GM19463 (cell line): ENCODE measurements at regions not wholly inside any gene's neighbourhood (a gene's known extent, or its start where the extent isn't known, plus 50 kb on each side); places are given as distances from the start of the nearest gene placed in this dataset.
"Not testable (repeated sequence)": the region's sequence is repeated elsewhere in the genome, so short reads cannot be mapped to it uniquely, and the experiment has no call there.

ENCODE experiments used
- ATAC-seq: cut with Tn5 transposase; IDR thresholded peaks from one replicate; pipeline ENCODE4 v1.9.1; 2021; ENCODE audit warnings: mild to moderate bottlenecking, moderate library complexity; ENCODE audit not compliant: unreplicated experiment

- not testable (repeated sequence) for ATAC-seq
These were observed 69.9 kb upstream of the TBC1D5 start for GRCh38 chr3:17812328-17812727.

- ATAC-seq = no peak
These were observed 69.2 kb upstream of the TBC1D5 start for GRCh38 chr3:17811646-17812045.

DNA sequence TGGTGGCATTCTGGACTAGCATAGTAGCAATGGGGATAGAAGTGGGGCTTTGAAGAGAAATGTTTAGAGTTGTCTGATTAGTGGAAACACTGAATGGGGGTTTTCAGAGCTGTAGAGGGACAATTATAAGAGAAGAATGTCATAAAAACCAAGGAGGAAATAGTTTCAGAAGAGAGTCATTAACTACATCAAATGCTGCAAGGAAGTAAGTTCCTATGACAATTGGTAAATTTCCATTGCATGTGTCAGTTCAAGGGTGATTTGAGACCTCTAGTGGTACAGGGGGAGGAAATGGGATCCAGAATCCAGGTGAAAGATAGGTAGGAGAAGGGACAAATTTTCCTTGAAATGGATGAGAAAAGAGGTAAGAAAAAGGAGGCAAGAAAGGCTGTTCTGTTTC, 68.3 kb upstream of the TBC1D5 start:
- no peak for ATAC-seq

GRCh38 chr3:17808994-17809393, 66.6 kb upstream of the TBC1D5 start:
- ATAC-seq = no peak

DNA sequence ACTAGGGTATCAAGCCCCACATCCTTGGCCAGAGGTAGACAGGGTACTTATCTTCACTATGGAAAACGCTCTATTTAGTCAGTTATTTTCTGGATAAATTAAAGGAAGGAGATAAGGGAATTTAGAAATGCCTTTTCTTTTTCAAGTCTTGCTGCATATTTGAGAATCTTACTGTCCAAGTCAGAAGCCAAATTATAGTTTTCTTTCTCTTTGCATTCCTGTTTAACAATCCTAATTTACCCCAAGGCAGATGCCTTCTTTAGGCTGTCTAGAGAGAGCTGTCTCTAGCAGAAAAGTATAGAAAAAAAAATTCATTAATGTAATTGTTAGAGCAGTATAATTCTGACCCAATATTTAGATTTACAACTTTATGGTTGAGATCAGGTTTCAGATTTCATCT, 64.4 kb upstream of the TBC1D5 start:
- no peak for ATAC-seq

- ATAC-seq = no peak
These were observed 63.8 kb upstream of the TBC1D5 start for GRCh38 chr3:17806201-17806600.

- no peak for ATAC-seq
These were observed 63.1 kb upstream of the TBC1D5 start for GRCh38 chr3:17805461-17805940.

DNA sequence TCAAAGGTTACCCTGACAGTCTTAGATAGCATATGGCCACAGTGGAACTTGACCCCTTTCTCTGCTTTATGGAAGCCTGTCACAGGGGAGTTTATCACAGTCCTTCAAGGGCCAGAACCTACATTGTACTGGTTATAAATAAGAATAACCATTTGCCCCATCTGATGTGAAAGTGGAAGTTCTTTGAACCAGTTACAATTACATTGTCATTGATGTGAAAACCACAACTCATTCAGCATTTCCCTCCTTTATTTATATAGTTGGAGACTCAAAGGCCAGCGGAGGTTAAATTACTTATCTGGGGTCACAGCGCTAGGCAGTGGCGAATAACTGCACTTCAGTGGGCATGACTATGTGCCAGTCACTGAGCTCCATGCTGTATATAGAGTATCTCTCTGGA, 60.5 kb upstream of the TBC1D5 start:
- peak; percentile 80 for ATAC-seq

GRCh38 chr3:17801131-17801530, 58.7 kb upstream of the TBC1D5 start:
- ATAC-seq = no peak

DNA sequence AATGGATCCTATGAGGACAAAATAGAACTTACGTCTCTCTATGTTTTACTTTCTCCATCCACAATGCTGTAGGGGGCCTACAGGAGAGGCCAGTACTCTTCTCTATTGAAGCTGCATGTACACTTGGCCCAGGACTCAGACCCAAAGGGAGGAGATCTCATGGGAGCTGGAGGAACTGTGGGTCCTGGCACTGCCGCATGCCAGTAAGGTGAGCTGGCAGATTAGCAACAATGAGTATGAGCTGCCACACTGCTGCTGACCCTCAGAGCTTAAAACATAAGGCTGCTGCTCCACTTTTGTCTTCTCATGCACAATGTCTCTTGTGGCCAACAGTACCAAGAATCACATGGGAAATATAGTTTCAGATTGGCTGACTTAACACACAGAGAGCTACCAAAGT, 57.8 kb upstream of the TBC1D5 start:
- no peak for ATAC-seq

DNA sequence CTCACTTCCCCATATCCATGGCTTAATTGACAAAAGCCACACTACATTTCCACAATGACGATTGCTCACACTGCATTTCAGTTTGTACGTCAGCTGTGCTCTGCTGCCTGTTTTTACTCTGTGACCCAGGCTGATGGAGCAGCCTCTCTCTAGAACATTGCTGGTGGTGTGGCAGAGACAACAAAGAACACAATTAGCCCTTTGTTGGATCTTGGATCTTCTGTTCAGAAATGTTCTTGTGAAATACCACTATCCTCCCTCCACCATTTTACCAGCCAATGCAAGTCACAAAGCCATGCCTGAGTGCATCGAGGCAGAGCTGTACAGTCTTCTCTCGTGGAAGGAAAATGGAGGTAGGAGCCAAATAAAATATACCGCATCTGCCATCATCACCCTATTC, 56.9 kb upstream of the TBC1D5 start:
- no peak for ATAC-seq

DNA sequence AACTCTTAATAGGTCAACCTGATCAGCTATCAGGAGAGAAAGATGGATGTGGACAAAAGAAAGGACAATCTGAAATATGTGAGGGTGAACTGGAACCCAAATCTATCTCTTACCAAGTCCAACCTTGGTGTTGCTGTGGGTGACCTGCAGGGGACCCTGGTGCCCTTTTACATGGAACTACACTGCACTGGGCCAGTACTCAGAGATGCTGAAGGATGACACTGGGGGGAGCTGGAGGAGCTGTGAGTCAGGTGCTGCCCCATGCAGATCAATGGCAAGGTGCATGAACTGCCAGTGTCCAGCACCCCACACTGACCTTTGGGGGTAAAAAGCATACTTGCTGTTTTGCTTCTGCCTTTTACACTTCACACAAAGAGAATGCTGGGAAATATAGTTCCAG, 55.6 kb upstream of the TBC1D5 start:
- no peak for ATAC-seq

DNA sequence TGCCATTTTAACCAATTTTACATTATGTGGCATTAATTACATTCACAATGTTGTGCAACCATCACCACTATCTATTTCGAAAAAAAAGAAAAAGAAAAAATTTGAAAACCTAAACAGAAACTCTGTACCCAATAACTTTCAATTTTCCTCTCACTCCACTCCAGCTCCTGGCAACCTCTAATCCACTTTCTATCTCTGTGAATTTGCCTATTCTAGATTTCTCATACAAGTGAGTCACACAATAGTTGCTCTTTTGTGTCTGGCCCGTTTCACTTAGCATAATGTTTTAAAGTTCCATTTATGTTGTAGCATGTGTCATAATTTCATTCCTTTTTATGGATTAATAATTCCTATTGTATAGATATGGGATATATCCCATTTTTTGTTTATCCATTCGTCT, 53.3 kb upstream of the TBC1D5 start:
- no peak for ATAC-seq

GRCh38 chr3:17795280-17795679, 52.8 kb upstream of the TBC1D5 start:
- no peak for ATAC-seq

DNA sequence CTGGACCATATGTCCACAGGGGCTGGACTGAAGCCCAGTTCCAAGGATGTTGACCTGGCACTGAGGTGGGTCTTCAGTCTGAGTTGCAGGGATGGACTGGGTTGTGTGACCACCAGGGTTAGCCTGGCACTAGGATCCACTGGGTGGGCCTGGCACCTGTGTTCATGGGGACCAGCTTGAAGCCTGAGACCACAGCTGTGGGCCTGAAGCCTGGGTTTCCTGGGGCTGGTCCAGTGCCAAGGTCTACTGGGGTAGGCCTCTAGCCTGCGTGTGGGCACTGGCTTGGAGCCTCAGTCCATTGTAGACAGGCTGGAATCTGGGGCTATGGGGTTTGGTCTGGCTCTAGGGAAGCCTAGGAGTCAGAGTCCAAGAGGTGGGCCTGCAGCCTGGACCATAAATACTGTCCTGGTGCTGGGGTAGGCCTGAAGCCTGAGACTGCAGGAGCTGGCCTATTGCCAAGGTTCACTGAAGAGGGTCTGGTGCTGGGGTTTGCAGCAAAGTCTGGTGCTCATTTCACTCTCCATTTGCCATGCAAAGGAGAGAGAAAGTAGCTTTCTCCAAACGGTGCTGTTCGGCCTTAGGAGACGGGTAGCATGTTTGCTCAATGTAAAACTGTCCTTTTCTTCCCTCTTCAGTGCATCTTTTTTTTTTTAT, 51.2 kb upstream of the TBC1D5 start:
- no peak for ATAC-seq
